ENCODE measurements at regions not wholly inside any gene's neighbourhood (a gene's known extent, or its start where the extent isn't known, plus 50 kb on each side); places are given as distances from the start of the nearest gene placed in this dataset.

DNA sequence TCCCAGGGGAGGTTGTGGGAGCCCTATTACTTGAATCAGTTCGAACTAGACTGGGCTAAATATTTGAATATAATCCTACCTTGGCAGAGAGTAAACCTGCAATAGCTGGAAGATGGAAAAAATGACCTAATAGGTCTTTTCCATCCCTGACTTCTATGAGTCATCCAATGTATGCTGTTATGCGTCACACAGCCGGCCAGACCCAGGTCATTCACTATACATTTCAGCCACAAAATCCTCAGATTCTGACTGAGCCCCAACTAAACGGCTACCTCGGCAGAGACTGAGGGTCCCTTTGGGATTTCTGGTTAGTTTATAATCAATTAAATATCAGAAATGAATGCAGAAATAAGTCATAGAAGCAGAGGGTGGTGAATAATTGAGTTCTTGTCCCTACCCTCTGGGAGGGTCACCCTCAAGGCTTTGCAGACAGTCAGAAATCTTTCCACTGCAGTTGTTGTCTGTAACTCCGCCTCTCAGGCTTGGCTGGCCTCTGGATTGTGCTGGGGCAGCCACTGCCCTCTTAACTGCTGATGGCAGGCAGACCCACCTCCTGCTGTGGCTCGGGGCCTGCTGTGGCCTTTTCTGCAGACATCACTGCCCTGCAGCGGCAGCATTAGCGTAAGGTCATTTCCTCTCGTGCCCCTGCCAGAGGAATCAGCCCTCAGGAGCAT, 240.5 kb downstream of the TGFB2 start:
- peak overlapping the region; percentile 49 to 86 (median 66) for H3K27ac Mint-ChIP-seq

DNA sequence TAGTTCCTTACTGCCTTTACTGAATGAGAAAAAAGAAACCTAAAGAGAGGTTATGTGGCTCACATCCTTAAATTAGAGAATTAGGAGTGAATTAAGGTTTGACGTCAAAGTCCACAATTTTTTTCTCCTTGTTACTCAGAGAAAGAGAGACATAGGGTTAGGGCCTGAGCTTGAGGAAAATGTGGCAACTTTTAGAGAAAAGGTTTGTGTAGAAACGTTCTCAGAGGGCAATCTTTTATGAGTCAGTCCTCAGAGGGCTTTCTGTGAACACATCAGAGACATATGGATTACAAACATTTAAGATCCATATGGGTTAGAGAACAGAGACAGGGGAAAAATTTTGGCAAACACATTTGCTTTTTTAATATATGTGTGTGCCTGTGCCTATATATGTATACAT, 242.8 kb downstream of the TGFB2 start:
- Mint-ChIP-seq H3K27ac (no peak overlapping the region), H3K4me1 (peaks cover 48% of the 10 kb centered on the region), H3K27me3 (ENCODE audit: low read depth) (no peaks in the 10 kb centered on the region), H3K4me3 (no peak overlapping the region), H3K36me3 (ENCODE audit: low read depth) (peaks cover 4% of the 10 kb centered on the region), H3K9me3 (peaks cover 12% of the 10 kb centered on the region)
- TF ChIP-seq, protein P1, sequence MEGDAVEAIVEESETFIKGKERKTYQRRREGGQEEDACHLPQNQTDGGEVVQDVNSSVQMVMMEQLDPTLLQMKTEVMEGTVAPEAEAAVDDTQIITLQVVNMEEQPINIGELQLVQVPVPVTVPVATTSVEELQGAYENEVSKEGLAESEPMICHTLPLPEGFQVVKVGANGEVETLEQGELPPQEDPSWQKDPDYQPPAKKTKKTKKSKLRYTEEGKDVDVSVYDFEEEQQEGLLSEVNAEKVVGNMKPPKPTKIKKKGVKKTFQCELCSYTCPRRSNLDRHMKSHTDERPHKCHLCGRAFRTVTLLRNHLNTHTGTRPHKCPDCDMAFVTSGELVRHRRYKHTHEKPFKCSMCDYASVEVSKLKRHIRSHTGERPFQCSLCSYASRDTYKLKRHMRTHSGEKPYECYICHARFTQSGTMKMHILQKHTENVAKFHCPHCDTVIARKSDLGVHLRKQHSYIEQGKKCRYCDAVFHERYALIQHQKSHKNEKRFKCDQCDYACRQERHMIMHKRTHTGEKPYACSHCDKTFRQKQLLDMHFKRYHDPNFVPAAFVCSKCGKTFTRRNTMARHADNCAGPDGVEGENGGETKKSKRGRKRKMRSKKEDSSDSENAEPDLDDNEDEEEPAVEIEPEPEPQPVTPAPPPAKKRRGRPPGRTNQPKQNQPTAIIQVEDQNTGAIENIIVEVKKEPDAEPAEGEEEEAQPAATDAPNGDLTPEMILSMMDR (IDR thresholded peaks at IDR 0.05; ENCODE audit: unreplicated experiment in 3 of 3) = no peak

More for the DNA sequence above, 240.5 kb downstream of the TGFB2 start:
- Mint-ChIP-seq H3K36me3 (ENCODE audit: low read depth) (peaks cover 4% of the 10 kb centered on the region), H3K4me3 (no peak overlapping the region), H3K27me3 (ENCODE audit: low read depth) (no peaks in the 10 kb centered on the region), H3K4me1 (peaks cover 41% of the 10 kb centered on the region), H3K9me3 (peaks cover 17% of the 10 kb centered on the region)
- TF ChIP-seq, protein P1 (IDR thresholded peaks at IDR 0.05; ENCODE audit: unreplicated experiment in 3 of 3) = no peak

DNA sequence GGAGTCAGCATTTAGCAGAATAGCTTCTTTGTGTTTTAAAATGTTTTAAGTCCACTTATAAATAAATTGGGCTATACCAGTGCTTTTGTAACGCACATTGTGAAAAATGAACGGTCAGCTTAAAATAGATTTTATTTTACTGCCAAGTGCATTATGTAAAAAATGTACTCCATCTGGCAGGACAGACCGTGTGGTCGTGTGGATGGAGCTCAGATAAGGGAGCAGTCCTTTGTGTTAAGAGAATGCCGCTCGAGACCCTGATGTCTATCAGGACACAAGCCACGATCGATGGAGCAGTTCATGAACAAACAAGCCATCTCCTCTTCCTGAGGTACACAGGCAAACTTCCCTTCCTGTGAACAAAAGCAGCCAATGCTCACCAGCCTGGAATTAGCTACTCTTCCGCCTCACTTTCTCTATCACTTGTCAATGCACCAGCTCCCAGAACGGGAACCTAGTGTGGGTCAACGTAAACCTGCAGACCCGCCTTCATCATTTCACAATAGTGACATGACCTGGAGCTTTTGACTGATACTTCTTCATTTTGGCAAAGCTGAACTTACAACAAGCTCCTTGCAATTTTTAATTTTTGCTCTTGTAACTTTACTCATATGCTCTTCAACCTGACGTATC, 243.5 kb downstream of the TGFB2 start:
- no peaks in the 10 kb centered on the region for H3K27me3 Mint-ChIP-seq (ENCODE audit: low read depth)
- H3K4me1 Mint-ChIP-seq = peaks cover 48% of the 10 kb centered on the region
- peaks cover 7% of the 10 kb centered on the region for H3K9me3 Mint-ChIP-seq
- no peak overlapping the region for H3K4me3 Mint-ChIP-seq
- peaks cover 3% of the 10 kb centered on the region for H3K36me3 Mint-ChIP-seq (ENCODE audit: low read depth)
- H3K27ac Mint-ChIP-seq = peak overlapping the region in 2 of 3 experiments; percentile 14 to 25
- TF ChIP-seq, protein P1 (IDR thresholded peaks at IDR 0.05; ENCODE audit: unreplicated experiment in 3 of 3) = no peak

- Mint-ChIP-seq H3K27ac (peak overlapping the region in 1 of 3 experiments; percentile 25), H3K36me3 (ENCODE audit: low read depth) (no peaks in the 10 kb centered on the region), H3K27me3 (ENCODE audit: low read depth) (no peaks in the 10 kb centered on the region), H3K9me3 (peaks cover 7% of the 10 kb centered on the region), H3K4me1 (peaks cover 48% of the 10 kb centered on the region), H3K4me3 (no peak overlapping the region)
- TF ChIP-seq, protein P1 (IDR thresholded peaks at IDR 0.05; ENCODE audit: unreplicated experiment in 3 of 3) = no peak
These were observed 244.4 kb downstream of the TGFB2 start for GRCh38 chr1:218589487-218589886.

- H3K36me3 Mint-ChIP-seq (ENCODE audit: low read depth) = no peaks in the 10 kb centered on the region
These were observed 246.8 kb downstream of the TGFB2 start for GRCh38 chr1:218591966-218592365.

More at GRCh38 chr1:218591966-218592365, 246.8 kb downstream of the TGFB2 start:
- H3K27ac Mint-ChIP-seq = no peak overlapping the region
- peaks cover 9% of the 10 kb centered on the region for H3K9me3 Mint-ChIP-seq
- H3K4me3 Mint-ChIP-seq = no peak overlapping the region
- peaks cover 11% of the 10 kb centered on the region for H3K27me3 Mint-ChIP-seq (ENCODE audit: low read depth)
- TF ChIP-seq, protein P1 (IDR thresholded peaks at IDR 0.05; ENCODE audit: unreplicated experiment in 3 of 3) = no peak
- peaks cover 28% of the 10 kb centered on the region for H3K4me1 Mint-ChIP-seq

Data from nephron (organoid).